ENCODE measurements at regions not wholly inside any gene's neighbourhood (a gene's known extent, or its start where the extent isn't known, plus 50 kb on each side); places are given as distances from the start of the nearest gene placed in this dataset.
A peak's percentile ranks its signal among the peaks of the same experiment; 100 is the strongest.

- TF ChIP-seq ZNF142 (CRISPR knock-in tag; IDR thresholded peaks at IDR 0.05) = no peak
- TF ChIP-seq ZNF225 (CRISPR knock-in tag; IDR thresholded peaks at IDR 0.05) = no peak
- TF ChIP-seq PATZ1 (CRISPR knock-in tag; IDR thresholded peaks at IDR 0.05) = no peak
- no peak for TF ChIP-seq FOXO1 (CRISPR knock-in tag; IDR thresholded peaks at IDR 0.05)
- 0 out of 2 replicates have a peak, but pooled peaks have one; percentile 22 for TF ChIP-seq HOMEZ (CRISPR knock-in tag; IDR thresholded peaks at IDR 0.05; ENCODE audit: low read depth)
- no peak for TF ChIP-seq MAFG (CRISPR knock-in tag; IDR thresholded peaks at IDR 0.05)
- TF ChIP-seq ZNF709 (CRISPR knock-in tag; IDR thresholded peaks at IDR 0.05) = no peak
- TF ChIP-seq ZNF646 (CRISPR knock-in tag; IDR thresholded peaks at IDR 0.05) = peak; percentile 30; the same call in 1 of the 2 replicates
- TF ChIP-seq SMC3 (IDR thresholded peaks at IDR 0.05; ENCODE audit: low read length) = no peak
- no peak for TF ChIP-seq ZNF136 (CRISPR knock-in tag; IDR thresholded peaks at IDR 0.05; ENCODE audit: low read depth)
- TF ChIP-seq JUN (CRISPR knock-in tag; IDR thresholded peaks at IDR 0.05) = 0 out of 2 replicates have a peak, but pooled peaks have one; percentile 50
- TF ChIP-seq ZBTB8A (CRISPR knock-in tag; IDR thresholded peaks at IDR 0.05; ENCODE audit: borderline replicate concordance, low read depth) = no peak
- TF ChIP-seq MEIS1 (CRISPR knock-in tag; IDR thresholded peaks at IDR 0.05; ENCODE audit: borderline replicate concordance) = no peak
- no peak for TF ChIP-seq ZNF556 (CRISPR knock-in tag; IDR thresholded peaks at IDR 0.05; ENCODE audit: borderline replicate concordance)
- no peak for TF ChIP-seq AHR (CRISPR knock-in tag; IDR thresholded peaks at IDR 0.05)
Observed at GRCh38 chr7:122217125-122217524, 73.1 kb upstream of the AASS start (continued).
